NCI-H226 (cell line): ENCODE measurements at regions not wholly inside any gene's neighbourhood (a gene's known extent, or its start where the extent isn't known, plus 50 kb on each side); places are given as distances from the start of the nearest gene placed in this dataset.
"Not testable (repeated sequence)": the region's sequence is repeated elsewhere in the genome, so short reads cannot be mapped to it uniquely, and the experiment has no call there.

Experiments used
- DNase-seq: peaks from one replicate; pipeline ENCODE4 v3.0.0-alpha.2; 2015

GRCh38 chr10:117755659-117756014 lies 213.1 kb downstream of the EMX2 start:
- DNase-seq, result no peak

GRCh38 chr10:117757086-117757720 lies 214.7 kb downstream of the EMX2 start:
- no peak for DNase-seq

DNA sequence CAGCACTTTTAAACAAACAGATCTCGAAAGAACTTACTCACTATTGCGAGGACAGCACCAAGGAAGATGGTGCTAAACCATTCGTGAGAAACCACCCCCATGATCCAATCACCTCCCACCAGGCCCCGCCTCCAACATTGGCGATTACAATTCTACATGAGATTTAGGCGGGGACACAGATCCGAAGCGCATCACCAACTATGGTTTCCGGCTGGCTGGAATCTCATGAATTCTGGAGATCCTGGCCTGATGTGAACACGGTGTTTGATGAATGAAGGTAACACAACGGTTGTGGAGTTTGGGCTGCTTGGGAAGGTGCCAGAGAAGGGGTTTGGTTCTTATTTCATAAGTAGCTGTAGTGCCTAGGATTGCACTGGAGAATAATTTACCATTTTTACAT lies 216.7 kb downstream of the EMX2 start:
- DNase-seq, result no peak

DNA sequence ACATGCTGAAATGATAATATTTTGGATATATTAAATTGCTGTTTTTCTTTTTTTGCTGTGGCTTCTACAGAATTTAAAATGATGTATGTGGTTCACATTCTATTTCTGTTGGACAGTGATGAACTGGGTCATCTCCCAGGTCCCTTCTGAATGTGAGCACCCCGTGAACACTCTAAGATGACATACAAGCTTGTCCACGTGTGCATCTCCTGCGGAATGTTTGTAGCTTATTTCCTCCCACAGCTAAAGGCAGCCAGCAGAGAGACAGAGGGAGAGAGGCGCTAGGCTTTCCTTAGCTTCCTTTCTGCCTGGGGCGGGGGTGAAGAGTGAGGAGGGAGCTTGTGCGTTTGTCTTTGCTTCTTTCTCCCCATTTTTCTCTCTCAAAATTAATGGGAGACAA lies 219.1 kb downstream of the EMX2 start:
- DNase-seq, result no peak

DNA sequence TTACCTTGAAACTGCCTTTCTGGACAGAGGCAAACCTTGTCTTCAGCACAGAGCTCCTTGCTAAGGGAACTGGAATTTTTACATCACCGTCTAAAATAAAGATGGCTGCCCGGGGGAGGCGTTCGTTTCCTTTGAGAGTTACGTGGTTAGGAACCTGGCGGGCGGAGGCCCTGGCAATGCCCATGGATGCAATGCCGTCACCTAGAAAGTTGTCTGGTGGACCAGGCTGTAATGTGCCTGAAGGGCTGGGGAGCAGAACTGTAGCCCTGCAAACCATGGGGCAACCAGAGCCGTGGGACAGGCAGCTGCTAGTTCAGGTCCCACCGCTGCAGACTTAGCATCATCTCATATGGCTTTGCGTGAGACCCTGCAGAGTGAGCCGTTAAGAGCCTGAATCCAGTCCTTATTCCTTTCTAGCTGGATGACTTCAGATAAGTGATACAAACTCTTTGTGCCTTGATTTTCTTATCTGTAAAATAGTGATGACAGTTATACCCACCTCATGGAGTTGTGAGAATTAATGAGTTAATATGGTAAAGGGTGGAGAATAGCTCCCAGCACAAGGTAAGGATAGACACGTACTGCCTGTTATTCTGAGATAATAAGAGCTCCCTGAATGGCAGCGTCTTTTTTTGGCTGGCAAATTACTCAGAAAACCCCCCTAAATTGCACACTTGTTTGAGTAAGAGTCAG lies 219.7 kb downstream of the EMX2 start:
- DNase-seq, result no peak

- DNase-seq, result no peak
Measured at GRCh38 chr10:117762819-117763172, 220.2 kb downstream of the EMX2 start.

- DNase-seq, result no peak
Measured at GRCh38 chr10:117763528-117763927, 221.0 kb downstream of the EMX2 start.

DNA sequence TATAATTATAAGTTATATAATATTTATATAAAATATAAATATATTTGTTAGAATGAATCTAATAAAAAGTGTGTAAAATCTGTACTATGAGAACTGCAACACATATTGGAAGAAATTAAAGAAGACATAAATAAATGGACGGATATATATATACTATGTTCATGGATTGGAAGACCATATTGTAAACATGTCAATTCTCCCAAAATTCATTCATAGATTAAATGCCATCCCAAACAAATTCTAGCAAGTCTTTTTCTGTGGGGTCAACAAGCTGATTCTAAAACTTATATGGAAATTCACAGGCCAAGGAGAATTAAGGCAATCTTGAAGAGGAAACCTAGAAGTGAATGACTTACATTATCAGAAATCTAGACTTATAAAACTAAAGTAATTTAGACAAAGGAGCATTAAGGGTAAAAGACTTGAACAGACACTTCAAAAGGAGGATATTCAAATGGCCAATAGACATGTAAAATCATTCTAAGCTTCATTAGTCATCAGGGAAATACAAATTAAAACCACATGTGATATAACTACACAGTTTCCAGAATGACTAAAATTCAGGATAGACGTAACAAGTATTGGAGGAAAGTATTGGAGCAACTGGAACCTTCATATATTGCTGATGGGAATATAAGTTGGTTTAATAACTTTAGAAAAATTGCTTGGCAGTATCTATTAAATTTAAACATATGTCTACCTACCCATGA lies 225.9 kb downstream of the EMX2 start:
- no peak for DNase-seq

DNA sequence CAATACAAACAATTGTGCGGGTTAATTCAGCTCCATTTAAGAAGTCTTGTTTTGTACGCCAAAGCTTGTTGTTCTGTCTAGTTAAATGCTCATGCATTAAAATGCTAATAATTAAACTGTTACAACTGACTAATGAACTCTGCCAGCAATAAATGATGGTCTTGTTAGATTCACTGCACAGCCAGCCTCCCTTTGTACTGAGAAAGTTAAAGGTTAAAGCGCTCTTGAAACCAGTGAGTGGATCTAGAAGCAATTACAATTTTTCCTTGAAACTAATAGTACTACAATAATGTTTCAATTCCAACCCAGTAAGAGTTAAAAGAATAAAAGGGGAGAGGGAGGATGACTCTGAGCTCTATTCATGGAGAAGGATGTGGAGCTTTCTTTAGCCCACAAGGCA lies 233.0 kb downstream of the EMX2 start:
- DNase-seq, result no peak

GRCh38 chr10:117777222-117777621 lies 234.7 kb downstream of the EMX2 start:
- DNase-seq, result not testable (repeated sequence)

DNA sequence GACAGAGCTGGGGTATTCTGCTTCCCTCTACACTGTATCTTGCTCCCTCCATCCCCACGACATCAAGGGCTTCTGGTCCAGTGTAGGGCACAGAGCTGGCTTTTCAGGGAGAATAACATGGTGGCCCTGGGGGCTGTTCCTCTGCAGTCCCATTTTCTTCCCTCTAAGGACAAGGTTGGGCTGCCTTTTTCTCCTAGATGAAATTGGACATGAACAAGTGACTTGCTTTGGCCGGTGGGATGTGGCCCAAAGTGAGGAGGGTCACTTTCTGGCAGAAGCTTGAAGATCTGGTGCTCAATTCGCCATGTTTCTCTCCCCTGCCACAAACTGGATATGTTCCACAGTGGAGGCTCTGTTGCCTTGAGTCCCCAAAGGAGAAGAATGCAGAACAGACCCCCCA lies 235.7 kb downstream of the EMX2 start:
- DNase-seq, result no peak

- DNase-seq, result no peak
Measured at GRCh38 chr10:117780411-117780810, 237.9 kb downstream of the EMX2 start.

DNA sequence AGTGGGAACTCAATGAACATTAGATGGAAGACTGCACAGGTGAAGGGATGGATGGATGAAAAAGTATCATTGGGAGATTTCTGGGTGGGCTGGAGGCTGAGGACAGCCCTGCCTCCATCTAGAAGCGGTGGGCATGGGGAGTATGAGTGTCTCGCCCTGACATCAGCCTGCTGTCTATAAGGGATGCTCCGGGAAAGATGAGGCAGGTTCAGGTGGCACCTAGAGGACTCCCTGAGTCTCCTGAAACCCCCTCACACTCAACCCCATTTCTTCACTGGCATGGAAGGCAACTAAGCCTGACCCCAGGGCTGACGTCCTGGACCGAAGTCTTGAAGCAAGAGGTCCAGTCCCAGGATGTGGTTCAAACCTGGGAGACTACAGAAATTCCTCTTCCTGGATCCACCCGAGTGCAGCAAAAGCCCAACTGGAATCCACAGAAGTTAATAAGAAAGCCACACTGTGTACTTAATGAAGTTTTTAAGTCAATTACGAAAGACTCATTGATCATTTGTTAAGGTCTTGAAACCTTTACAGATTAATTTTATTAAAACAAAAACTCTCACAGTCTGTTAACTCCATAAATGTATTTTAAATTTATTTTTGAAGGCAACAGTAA lies 238.8 kb downstream of the EMX2 start:
- no peak for DNase-seq

DNA sequence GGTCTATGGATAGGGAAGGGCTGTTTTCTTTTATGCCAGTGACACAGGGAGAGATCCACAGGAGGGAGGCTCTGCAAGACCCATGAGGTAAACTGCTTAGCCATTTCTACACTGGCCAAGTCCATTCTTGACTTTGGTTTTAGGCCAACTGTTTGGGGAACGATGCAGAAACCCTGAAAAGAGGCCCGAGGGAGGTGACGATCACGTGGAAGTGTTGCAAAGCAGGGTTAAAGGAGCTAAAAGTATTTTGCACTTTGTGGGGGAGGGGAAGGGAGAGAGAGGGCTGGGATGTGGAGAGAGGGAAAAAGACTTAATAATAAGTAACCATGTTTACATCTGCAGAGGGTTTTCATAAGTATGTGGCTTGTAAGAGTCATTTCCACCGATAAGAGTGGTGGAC lies 239.7 kb downstream of the EMX2 start:
- no peak for DNase-seq

GRCh38 chr10:117783698-117784395 lies 241.3 kb downstream of the EMX2 start:
- DNase-seq, result no peak

DNA sequence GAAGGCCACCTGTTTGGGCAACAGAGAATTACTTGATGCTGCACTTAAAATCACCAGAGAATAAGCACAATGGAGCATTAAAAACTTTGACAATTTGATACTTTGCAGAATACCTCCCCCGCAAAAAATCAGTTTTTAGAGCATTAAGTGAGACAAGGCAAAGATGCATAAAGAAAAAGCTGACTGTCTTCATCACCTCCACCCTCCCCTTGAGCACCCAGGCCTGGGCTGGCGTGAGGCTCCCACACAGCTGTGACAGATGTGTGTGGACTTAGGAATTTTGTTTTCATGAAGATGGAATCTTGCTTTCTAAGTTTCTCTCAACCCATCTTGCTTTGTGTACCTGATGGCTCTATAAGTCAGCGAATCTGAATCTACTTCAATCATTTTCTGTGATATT lies 242.2 kb downstream of the EMX2 start:
- DNase-seq, result no peak

DNA sequence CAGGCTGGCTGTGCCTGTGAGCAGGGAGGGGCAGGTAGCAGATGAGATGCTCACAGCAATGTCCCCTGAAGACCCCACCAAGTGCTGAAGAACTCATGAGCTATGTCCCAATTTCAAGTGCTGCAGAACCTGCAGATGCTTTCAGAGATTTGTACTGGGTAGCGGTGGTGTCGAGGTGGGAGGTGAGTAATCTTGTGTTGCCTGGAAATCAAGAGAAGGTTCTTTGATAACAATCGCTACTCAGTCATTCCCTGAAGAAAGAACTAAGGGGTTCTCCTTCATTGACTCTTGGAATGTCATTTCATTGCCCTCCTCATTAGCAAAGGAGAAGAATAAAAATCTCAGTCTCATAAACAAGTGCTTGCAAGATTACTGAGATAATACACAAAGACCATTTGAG lies 246.4 kb downstream of the EMX2 start:
- DNase-seq, result no peak

DNA sequence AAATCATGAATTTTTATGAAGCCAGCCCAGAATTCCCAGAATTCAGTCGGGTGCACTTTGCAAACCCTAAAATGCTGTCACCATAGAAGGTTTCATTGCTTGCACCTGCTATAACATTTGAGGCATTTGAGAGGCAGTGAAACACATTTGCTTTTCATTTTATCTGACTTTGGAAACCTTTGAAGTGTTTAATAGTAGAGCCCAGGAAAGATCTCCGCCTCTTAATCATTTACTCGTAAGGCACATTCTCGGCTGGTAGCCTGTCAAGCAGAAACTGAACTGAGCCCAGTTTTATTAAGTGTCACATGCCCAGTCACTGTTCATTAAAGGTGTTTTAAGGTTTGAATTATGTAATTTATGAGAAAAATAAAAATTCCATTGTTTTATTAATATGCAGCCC lies 247.6 kb downstream of the EMX2 start:
- DNase-seq, result no peak

GRCh38 chr10:117790621-117791020 lies 248.1 kb downstream of the EMX2 start:
- no peak for DNase-seq

DNA sequence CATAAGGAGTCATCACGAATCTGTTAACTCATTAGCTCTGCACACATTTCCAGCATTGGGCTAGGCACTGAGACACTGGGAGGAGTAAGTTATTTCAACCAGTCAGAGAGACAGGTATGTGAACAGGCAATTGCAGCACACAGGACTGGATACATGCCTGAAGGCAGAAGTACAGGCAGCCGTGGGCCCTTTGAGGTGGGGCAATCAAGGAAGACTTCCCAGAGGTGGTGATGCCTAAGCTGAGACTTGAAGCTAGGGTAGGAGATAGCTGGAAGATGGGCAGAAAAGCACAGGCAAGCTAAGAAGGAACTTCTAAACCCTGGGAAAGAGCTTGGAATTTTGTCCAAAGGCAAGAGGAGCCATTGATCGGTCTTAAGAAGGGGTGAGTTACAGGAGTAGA lies 249.7 kb downstream of the EMX2 start:
- no peak for DNase-seq

GRCh38 chr10:117796130-117796745 lies 250.5 kb downstream of the RAB11FIP2 start:
- DNase-seq, result no peak

DNA sequence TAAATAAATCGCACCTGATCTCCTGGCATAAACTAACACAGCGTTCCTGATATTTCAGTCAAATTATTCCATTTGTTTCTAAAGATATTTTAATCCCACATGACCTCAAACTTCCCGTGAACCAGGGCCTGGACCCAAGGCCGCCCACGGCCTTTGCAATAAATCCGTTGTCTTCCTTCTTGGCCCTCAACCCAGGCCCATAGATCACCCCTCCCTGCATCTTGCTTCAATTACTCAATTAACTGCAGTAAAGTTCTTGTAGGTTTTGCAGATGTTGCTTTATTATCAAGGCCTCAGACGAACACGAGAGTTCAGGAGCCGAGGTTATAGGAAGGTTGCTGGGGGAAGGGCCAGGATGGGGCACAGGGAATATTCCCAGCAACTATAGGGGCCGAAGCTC lies 249.4 kb downstream of the RAB11FIP2 start:
- DNase-seq, result no peak

DNA sequence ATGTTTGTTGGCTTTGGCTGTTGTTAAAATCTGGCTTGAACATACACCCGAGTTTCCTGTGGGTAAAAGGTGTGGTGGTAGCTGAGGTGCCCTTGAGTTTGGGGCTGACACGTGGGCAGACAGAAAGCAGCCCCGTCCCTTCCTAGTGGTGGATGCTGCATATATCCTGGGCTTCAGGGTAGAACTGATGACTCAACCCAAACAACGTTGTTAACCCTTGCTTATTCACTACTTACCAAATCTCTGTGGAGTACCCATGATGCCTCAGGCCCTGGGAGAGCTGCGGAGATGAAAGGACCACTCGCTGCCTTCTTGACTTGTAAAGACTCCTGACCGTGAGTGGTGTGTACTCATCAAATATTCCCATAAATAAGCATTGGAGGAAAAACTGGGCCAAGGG lies 245.1 kb downstream of the RAB11FIP2 start:
- no peak for DNase-seq
